ENCODE measurements at regions not wholly inside any gene's neighbourhood (a gene's known extent, or its start where the extent isn't known, plus 50 kb on each side); places are given as distances from the start of the nearest gene placed in this dataset.

DNA sequence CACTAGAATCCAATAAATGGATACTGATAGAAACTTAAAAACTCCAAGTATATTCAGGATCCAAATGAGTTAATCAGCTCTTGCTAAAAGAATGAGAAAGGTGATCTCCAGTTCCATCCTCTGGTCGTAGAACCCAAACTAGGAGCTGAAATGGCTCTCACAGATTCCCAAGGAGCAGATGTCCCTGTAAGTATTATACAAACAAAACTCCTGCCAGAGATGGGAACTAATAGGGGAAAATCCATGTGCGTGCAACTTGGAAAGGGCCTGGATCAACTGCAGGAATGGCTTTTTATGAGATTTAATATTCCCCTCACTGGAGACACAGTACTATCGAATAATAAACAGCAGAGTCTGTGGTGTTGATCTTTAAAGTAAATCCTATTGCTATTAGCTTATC, 309.2 kb upstream of the TBX3 start:
- no peak overlapping the region for H3K4me3 Mint-ChIP-seq
- H3K27ac Mint-ChIP-seq = peak overlapping the region; percentile 46 to 93 (median 83)
- H3K4me1 Mint-ChIP-seq = peaks cover 59% of the 10 kb centered on the region
- no peaks in the 10 kb centered on the region for H3K27me3 Mint-ChIP-seq (ENCODE audit: low read depth)
- peaks cover 4% of the 10 kb centered on the region for H3K36me3 Mint-ChIP-seq (ENCODE audit: low read depth)
- peaks cover 8% of the 10 kb centered on the region for H3K9me3 Mint-ChIP-seq
- TF ChIP-seq, protein P1, sequence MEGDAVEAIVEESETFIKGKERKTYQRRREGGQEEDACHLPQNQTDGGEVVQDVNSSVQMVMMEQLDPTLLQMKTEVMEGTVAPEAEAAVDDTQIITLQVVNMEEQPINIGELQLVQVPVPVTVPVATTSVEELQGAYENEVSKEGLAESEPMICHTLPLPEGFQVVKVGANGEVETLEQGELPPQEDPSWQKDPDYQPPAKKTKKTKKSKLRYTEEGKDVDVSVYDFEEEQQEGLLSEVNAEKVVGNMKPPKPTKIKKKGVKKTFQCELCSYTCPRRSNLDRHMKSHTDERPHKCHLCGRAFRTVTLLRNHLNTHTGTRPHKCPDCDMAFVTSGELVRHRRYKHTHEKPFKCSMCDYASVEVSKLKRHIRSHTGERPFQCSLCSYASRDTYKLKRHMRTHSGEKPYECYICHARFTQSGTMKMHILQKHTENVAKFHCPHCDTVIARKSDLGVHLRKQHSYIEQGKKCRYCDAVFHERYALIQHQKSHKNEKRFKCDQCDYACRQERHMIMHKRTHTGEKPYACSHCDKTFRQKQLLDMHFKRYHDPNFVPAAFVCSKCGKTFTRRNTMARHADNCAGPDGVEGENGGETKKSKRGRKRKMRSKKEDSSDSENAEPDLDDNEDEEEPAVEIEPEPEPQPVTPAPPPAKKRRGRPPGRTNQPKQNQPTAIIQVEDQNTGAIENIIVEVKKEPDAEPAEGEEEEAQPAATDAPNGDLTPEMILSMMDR (IDR thresholded peaks at IDR 0.05; ENCODE audit: unreplicated experiment in 3 of 3) = no peak

DNA sequence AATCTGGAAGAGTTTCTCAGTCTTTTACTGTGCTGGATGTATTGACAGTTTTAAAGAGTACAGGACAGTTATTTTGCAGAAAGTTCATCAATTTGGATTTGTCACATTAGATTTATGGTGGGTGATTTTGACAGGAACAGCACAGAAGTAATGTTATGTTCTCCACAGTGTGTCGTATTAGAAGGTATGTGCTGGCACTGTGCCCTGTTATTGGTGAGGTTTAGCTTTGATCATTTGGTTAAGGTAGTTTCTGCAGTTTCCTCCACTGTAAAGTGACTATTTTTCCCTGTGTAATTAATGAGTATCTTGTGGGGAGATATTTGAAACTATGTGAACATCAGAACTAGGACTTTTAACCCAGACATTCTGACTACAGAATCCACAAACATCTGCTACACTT, 308.5 kb upstream of the TBX3 start:
- Mint-ChIP-seq H3K27me3 (ENCODE audit: low read depth) (no peaks in the 10 kb centered on the region), H3K9me3 (peaks cover 8% of the 10 kb centered on the region), H3K4me1 (peaks cover 54% of the 10 kb centered on the region), H3K27ac (peak overlapping the region; percentile 46 to 93 (median 83)), H3K4me3 (no peak overlapping the region), H3K36me3 (ENCODE audit: low read depth) (peaks cover 4% of the 10 kb centered on the region)
- TF ChIP-seq, protein P1 (IDR thresholded peaks at IDR 0.05; ENCODE audit: unreplicated experiment in 3 of 3) = no peak

DNA sequence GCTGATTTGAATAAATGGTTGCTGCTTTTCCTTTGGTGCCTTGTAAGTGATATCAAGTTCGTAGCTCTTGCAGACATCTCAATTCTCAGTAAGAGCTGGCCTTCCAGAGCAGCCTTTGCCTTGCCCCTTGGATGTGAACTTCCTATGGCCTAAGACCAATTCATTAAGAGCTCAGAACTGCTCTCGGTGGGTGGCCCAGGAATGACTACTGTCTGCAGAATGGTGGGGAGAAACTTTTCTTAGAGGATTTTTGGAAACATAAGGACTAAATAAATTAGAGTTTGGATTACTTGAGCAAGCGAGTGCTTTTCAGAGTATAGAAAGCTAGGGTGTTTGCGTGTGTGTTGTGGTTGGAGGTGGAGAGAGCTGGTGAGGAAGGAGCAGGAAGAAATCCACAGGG, 306.4 kb upstream of the TBX3 start:
- TF ChIP-seq, protein P1 (IDR thresholded peaks at IDR 0.05; ENCODE audit: unreplicated experiment in 3 of 3) = no peak
- H3K36me3 Mint-ChIP-seq (ENCODE audit: low read depth) = no peaks in the 10 kb centered on the region

DNA sequence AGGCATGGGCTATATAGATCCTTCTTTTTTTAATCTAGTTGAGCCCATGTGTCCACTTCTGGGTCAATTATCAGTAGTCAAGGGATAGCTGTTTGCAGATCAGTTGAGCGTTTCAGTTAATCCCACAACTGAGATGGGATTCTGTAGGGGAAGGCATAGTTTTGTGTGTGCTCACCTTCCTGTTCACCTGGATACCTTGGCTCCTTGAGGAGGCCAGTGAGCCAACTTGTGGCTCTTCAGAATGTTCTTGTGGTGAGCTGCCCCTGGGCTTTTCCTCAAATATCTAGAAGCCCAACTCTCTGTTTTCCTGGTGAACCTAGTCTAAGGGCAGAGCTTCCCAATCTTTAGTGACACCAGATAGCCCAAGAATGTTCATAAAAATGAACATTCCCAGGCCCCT, 302.9 kb upstream of the TBX3 start:
- TF ChIP-seq, protein P1 (IDR thresholded peaks at IDR 0.05; ENCODE audit: unreplicated experiment in 3 of 3) = no peak
- no peak overlapping the region for H3K4me3 Mint-ChIP-seq
- no peaks in the 10 kb centered on the region for H3K36me3 Mint-ChIP-seq (ENCODE audit: low read depth)
- peaks cover 3% of the 10 kb centered on the region for H3K27me3 Mint-ChIP-seq (ENCODE audit: low read depth)
- no peak overlapping the region for H3K27ac Mint-ChIP-seq
- H3K9me3 Mint-ChIP-seq = peaks cover 7% of the 10 kb centered on the region
- H3K4me1 Mint-ChIP-seq = peaks cover 19% of the 10 kb centered on the region

More for the DNA sequence above, 306.4 kb upstream of the TBX3 start:
- Mint-ChIP-seq H3K9me3 (peaks cover 3% of the 10 kb centered on the region), H3K4me1 (peaks cover 53% of the 10 kb centered on the region), H3K27me3 (ENCODE audit: low read depth) (no peaks in the 10 kb centered on the region), H3K27ac (peak overlapping the region; percentile 13 to 93 (median 81)), H3K4me3 (peak overlapping the region in 2 of 3 experiments; percentile 3 to 13)

DNA sequence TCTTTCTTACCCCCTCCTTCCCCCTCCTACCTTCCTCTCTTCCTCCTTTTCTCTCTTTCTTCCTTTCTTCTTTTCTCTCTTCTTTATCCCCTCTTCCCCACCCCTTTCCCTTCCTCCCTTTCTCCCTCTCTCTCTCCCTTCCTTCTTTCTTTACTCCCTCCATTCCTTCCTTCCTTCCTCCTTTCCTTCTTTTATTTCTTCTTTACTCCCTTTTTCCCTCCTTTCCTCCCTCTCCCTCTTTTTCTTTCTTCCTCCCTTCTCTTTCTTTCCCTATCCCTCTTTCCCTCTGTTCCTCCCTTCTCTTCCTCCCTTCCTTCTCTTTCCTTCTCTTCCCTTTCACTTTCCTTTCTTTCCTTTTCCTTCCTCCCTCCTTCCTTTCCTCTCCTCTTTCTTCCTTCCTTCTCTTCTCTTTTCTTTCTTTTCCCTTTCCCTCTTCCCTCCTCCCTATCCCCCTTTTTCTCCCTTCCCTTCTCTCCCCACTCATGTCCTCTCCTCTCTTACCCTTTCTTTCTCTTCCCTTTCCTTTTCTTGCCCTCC, 302.3 kb upstream of the TBX3 start:
- H3K4me3 Mint-ChIP-seq = no peak overlapping the region
- H3K27me3 Mint-ChIP-seq (ENCODE audit: low read depth) = peaks cover 3% of the 10 kb centered on the region
- H3K9me3 Mint-ChIP-seq = peaks cover 7% of the 10 kb centered on the region
- no peaks in the 10 kb centered on the region for H3K36me3 Mint-ChIP-seq (ENCODE audit: low read depth)
- TF ChIP-seq, protein P1 (IDR thresholded peaks at IDR 0.05; ENCODE audit: unreplicated experiment in 3 of 3) = no peak
- peaks cover 15% of the 10 kb centered on the region for H3K4me1 Mint-ChIP-seq
- no peak overlapping the region for H3K27ac Mint-ChIP-seq

DNA sequence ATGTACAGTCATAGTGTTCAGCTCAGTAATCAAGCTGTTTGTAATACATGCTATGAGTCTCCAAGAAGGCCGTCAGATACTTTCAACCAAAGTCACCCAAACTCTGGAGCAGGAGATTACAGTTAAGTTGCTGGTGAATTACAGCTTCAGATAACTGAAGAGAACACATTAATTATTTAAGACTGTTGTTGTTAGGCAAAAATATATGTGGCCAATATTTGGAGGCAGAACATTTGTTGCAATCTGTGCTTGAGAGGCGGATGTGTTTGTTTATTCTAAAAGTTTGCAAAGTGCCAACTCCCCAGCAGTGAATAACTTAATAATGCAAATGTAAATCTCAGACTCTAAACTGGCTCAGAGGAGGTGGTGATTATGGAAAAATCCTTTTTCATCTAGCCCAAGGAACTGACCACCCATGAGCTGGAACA, 300.7 kb upstream of the TBX3 start:
- H3K9me3 Mint-ChIP-seq = peaks cover 7% of the 10 kb centered on the region
- peaks cover 10% of the 10 kb centered on the region for H3K4me1 Mint-ChIP-seq
- peaks cover 3% of the 10 kb centered on the region for H3K27me3 Mint-ChIP-seq (ENCODE audit: low read depth)
- no peaks in the 10 kb centered on the region for H3K36me3 Mint-ChIP-seq (ENCODE audit: low read depth)
- no peak overlapping the region for H3K4me3 Mint-ChIP-seq
- TF ChIP-seq, protein P1 (IDR thresholded peaks at IDR 0.05; ENCODE audit: unreplicated experiment in 3 of 3) = no peak
- peak overlapping the region; percentile 41 to 81 (median 60) for H3K27ac Mint-ChIP-seq
